H1 (cell line): ENCODE measurements at regions not wholly inside any gene's neighbourhood (a gene's known extent, or its start where the extent isn't known, plus 50 kb on each side); places are given as distances from the start of the nearest gene placed in this dataset.

Experiments used
- CTCF ChIP-seq, 3 experiments: IDR thresholded peaks; 1 replicate in 2 of 3; 2 replicates in 1 of 3; pipeline versions ENCODE4 v1.5.1 to v1.6.1; 2011; ENCODE audit warnings: low read length in 3 of 3, mild to moderate bottlenecking in 3 of 3, inconsistent platforms in 2 of 3, low read depth in 1 of 3, moderate library complexity in 1 of 3; ENCODE audit not compliant: insufficient read depth in 1 of 3; ENCODE audit errors: control extremely low read depth in 1 of 3

DNA sequence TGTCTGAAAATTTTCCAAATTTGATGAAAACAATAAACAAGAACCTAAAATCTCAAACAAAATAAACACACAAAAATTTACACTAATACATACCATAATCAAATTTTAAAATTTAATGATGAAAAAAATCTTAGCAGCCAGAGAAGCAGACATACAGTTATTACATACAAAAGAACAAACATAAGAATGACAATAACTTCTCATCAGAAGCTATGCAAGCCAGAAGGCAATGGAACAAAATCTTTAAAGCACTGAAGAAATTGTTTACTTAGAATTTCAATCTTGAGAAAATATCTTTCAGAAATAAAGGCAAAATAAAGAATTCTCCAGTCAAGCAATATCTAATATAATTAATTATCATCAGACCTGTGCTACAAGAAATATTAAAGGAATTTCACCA, 121.3 kb downstream of the IDS start (continued):
- TF ChIP-seq CTCF (IDR thresholded peaks at IDR 0.05; ENCODE audit: control extremely low read depth in 1 of 3, insufficient read depth in 1 of 3, low read depth in 1 of 3, low read length in 3 of 3): no peak
